NCI-H2107 (cell line): ENCODE measurements at regions not wholly inside any gene's neighbourhood (a gene's known extent, or its start where the extent isn't known, plus 50 kb on each side); places are given as distances from the start of the nearest gene placed in this dataset.
"Not testable (repeated sequence)": the region's sequence is repeated elsewhere in the genome, so short reads cannot be mapped to it uniquely, and the experiment has no call there.

Source experiments
- DNase-seq: peaks from one replicate; lab custom pipeline; 2025; lab: John Stamatoyannopoulos, UW

GRCh38 chr6:10128721-10129120 is 286.2 kb downstream of the TFAP2A start:
- DNase-seq = no peak

DNA sequence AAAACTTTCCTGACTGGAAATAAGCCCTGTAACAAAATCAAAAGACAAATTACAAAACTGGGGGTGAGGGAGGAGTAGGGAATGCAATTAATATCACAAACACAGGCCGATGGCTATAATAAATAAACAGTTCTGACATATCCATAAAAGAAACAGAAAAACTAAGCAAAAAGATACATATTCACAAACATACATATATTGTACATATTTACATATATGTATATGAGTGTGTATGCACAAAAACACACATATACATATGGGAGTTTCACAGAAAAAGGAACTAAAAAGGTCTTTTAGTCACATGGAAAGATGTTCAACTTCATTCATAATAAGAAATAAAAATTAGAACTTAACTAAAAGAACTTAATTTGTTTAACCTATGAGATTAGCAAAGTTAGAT is 292.7 kb downstream of the TFAP2A start:
- DNase-seq = no peak

DNA sequence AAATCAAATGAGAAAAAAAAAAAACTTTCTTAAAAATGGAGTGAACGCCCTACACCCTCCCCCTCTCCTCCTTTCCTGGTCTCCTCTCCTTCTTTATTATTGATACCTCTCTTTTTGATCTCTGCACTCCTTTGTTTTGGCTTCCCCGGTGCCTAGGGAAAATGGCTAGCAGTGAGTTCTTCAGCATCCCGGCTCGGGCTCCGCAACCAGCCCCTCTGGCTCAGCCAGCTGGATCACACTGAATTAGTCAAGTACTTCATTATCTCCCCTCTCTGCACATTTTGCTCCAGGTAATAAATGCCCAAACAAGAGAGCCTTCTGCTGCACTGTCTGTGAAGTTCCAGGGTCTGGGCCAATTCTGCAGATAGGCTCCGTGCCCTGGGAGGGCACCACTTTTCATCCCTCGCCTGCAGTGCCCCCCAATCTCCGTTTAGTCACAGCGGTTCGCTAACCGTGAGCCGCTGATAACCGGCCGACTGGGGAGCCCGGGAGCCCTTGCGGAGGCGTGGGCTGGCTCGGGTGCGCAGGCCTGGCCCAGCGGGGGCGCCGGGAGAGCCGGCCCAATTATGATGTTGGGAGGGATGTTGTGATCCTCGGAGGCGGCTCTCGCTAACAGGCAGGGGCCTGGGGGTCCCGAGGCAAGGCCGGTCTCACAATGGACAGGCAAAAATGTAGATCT is 301.9 kb downstream of the TFAP2A start:
- no peak for DNase-seq

DNA sequence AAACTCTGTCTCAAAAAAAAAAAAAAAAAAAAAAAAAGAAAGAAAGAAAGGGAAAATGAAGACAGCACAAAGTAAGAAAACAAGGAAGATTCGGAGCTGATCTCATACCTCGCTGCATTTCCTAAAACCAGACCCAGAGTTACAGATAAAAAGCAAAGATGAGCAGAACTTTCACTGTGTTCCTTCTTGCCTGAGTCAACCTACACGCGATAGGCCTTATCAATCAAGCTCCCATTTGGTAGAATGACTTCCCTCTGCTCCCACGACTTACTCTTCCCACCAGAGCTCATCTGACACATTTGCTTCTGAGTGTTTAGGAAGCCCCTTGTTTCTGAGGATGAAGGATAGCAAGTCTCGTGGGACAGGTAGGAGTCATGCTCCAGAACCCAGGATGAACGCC is 302.9 kb downstream of the TFAP2A start:
- DNase-seq = no peak

DNA sequence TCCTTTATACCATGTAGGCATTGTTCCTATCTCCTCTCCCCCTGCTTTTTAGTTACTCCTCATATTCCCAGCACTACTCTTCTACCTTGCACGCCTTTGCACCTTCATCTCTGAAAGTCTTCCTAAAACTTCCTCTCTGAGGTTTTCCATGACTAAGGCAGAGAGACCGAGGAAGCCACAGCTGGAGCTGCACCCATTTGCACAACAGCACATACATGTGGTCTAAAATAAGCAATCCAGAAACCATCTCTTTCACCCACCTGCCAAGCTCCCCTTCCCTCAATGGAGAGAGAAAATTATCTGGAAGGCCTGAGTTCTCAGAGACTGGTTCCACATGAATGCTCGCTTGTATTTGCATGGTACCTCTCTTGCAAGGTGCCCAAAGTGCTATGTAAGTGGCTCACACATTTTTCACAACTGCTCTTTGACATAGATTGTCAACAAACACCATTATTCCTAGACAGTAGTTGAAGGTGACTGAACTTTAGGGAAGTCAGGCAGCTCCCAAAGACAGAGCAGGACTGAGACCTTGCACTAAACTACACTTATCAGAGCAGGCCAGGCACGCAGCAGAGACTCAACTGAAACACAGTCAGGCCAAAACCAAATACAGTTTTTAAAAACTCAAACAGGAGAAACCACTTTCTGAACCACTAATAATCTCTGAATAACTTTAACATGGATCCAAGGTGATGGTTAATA is 313.2 kb downstream of the TFAP2A start:
- DNase-seq = no peak

DNA sequence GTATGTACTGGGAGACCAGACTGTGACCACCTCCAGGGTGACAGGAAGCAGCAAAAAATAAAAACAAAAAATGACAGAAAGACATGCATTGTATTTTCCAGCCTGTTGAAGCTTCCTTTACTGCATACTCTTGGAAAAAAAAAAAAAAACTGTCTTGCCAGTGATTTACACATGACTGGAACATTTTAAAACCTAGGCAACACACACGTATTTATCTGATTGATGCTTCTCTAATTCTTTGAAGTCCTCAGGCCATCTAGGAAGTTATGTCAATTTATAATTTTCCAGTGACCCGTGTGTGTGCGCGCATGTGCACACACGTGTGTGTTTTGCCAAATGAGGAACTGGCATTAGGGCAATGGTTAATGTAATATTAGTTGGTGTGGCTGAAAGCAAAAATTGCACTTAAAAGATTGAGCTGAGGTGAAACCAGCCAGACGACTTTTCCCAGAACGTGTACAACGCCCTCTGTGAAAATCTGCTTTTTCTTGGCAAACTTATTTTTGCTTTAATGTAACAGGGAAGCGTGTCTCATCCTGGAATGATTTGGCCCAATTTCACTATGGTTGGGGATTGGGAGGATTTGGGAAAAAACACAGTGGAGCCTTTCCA is 315.2 kb downstream of the TFAP2A start:
- no peak for DNase-seq

DNA sequence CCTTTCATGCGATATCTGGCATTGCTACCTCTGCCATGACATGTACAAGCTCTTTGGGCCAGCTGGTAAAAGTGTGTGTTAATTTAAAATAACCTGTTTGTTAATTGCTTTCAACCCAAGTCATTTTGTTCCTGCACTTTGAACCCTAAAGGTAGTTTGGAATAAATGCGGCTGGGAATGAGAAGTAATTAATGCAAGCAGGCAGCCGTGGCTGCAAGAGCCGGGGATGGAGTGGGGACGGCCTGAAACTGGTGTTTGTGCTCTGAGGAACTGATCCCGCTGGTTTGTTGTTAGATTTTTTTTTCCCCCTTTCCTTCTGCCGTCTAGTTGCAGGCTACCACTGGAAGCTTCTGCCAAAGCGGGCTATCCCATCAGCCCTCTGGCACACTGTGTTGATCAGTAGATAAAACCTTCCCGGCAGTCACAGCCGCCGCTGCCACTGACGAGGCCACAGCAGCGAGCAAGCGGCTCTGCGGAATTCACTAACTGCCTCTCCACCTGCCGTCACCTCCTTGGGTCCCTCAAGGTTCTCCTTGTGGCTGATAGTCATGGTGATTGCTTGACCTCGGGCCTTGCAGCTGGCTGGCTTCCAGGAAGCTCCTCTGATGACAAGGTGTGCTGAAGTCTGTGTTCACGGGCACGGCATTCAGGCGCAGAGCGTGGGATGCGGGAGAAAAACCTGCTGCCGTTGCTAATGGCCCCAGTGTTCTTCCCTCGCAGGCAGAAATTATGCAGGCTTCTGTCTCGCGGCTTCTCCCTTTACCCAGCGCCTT is 315.9 kb downstream of the TFAP2A start:
- no peak for DNase-seq

- DNase-seq = no peak
These were observed 321.6 kb downstream of the TFAP2A start for GRCh38 chr6:10093282-10093681.

- no peak for DNase-seq
These were observed 330.5 kb downstream of the TFAP2A start for GRCh38 chr6:10084111-10084986.

DNA sequence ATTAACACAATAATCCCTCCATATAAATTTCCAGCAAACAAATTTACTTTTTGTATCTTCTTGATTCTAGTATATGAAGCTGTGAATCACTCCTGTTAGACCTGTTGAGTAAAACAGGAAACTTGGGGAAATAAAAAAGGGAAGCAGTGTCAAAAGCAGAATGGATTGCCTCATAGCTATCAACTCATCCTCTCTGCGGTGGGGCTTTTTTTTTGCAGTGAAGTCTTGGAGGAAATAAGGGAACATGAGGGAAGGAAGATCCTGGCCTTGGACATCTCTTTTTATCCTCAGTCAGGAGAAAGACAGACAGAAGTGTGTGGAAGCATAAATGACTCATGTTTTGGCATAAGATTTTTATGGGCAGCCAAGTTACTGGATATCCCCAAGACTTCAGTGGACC is 332.5 kb downstream of the TFAP2A start:
- no peak for DNase-seq

GRCh38 chr6:10081957-10082356 is 332.9 kb downstream of the TFAP2A start:
- DNase-seq = no peak

DNA sequence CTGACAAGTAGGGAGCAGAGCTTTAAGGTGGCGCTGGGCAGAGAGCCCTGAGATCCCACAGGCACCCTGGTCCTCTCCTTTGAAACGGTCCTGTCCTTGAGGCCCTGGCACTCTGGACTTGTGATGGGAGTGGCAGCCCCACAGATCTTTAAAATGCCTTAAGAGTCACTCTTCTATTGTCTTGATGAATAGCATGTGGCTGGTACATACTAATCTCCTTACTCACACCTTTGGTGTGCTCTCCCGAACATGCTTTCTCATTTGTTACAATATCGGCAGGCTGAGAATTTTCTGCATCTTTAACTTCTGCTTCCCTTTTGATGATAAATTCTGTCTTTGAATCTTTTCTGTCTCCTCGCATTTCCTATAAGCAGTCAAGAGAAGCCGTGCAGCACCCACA is 333.8 kb downstream of the TFAP2A start:
- DNase-seq = no peak

GRCh38 chr6:10080561-10080960 is 334.3 kb downstream of the TFAP2A start:
- no peak for DNase-seq

DNA sequence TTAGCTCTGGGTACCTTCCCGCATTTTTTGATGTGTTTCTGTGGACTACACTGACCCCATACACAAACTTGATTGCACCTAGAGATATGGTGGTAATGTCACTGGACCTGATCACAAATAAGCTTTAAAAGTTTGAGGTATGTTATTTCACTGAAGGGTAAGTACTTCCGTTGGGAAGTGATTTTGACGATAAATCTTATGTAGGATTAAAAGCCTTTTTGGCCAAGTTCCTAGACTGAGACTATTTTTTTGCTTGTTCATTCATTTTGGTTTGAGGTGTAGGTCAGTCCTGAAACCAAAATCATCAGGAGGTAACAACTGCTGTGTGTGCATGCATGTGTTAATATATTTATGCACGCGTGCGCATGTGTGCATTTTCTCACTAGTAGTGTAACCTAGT is 336.3 kb downstream of the TFAP2A start:
- DNase-seq = no peak

DNA sequence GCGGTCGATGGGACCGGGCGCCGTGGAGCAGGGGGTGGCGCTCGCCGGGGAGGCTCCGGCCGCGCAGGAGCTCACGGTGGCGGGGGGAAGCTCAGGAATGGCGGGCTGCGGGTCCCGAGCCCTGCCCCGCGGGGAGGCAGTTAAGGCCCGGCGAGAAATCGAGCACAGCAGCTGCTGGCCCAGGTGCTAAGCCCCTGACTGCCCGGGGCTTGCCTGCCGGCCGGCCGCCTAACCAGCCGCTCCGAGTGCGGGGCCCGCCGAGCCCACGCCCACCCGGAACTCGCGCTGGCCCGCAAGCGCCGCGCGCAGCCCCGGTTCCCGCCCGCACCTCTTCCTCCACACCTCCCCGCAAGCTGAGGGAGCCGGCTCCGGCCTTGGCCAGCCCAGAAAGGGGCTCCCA is 340.1 kb downstream of the TFAP2A start:
- DNase-seq = not testable (repeated sequence)

- DNase-seq = no peak
These were observed 341.5 kb downstream of the TFAP2A start for GRCh38 chr6:10073341-10073740.

GRCh38 chr6:10071631-10072220 is 343.1 kb downstream of the TFAP2A start:
- no peak for DNase-seq

GRCh38 chr6:10060004-10060403 is 354.9 kb downstream of the TFAP2A start:
- DNase-seq = no peak

GRCh38 chr6:10054672-10055071 is 360.2 kb downstream of the TFAP2A start:
- no peak for DNase-seq

DNA sequence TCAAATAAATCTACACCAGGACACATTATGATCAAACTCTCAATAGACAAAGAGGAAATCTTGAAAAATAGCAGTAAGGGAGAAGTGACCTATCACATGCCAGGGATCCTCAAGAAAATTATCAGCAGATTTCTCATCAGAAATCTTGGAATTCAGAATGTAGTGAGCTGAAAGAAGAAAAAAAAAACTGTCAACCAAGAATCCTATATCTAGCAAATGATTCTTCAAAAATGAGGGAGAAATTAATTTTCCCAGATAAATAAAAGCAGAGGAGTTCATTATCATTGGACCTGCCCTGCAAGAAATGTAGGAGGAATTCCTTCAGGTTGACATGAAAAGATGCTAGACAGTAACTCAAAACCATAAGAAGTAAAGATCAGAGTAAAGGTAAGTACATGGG is 363.6 kb downstream of the TFAP2A start:
- no peak for DNase-seq
